HG03139 (cell line): ENCODE measurements at regions not wholly inside any gene's neighbourhood (a gene's known extent, or its start where the extent isn't known, plus 50 kb on each side); places are given as distances from the start of the nearest gene placed in this dataset.
"Not testable (repeated sequence)": the region's sequence is repeated elsewhere in the genome, so short reads cannot be mapped to it uniquely, and the experiment has no call there.

Source experiments
- ATAC-seq: cut with Tn5 transposase; IDR thresholded peaks from one replicate; pipeline ENCODE4 v1.9.1; 2021; ENCODE audit not compliant: unreplicated experiment

DNA sequence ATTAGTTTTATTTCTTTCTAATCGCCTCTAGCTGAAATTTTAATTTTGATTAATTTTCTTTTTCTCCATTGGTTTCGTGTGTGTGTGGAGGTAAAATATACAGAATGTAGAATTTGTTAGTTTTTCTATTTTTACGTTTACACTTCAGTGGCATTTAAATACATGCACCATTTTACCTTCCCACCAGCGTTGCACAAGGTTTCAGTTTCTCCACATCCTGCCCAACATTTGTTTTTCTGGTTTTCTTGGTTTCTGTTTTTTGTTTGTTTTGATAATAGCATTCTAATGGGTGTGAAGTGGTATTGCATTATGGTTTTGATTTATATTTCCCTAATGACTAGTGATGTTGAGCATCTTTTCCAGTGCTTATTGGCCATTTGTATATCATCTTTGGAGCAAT, 871.4 kb upstream of the DEFB115 start:
- not testable (repeated sequence) for ATAC-seq

DNA sequence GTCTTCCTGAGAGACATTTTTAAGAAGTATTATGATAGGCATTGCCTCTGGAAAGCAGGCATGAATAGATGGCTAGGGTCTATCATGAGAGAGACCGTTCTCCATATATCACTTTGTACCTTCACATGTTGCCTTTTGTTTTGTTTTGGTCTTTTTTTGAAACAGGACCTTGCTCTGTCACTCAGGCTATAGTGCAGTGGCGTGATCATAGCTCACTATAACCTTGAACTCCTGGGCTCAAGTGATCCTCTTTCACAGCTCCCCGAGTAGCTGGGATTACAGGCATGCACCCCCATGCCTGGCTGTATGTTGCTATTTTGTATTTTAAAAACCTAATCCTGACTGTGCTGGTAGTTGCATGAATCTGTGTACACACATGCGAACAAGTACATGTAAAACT, 869.6 kb upstream of the DEFB115 start:
- not testable (repeated sequence) for ATAC-seq

- ATAC-seq = not testable (repeated sequence)
Observed at GRCh38 chr20:30393523-30393922, 863.9 kb upstream of the DEFB115 start.

GRCh38 chr20:30397111-30397510, 860.4 kb upstream of the DEFB115 start:
- not testable (repeated sequence) for ATAC-seq

DNA sequence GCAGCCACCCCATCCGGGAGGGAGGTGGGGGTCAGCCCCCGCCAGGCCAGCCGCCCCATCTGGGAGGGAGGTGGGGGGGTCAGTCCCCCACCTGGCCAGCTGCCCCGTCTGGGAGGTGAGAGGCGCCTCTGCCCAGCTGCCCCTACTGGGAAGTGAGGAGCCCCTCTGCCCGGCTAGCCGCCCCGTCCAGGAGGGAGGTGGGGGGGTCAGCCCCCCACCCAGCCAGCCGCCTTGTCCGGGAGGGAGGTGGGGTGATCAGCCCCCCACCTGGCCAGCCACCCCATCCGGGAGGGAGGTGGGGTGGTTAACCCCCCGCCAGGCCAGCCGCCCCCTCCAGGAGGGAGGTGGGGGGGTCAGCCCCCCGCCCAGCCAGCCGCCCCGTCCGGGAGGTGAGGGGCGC, 852.4 kb upstream of the DEFB115 start:
- not testable (repeated sequence) for ATAC-seq

GRCh38 chr20:30405585-30405984, 851.9 kb upstream of the DEFB115 start:
- not testable (repeated sequence) for ATAC-seq

GRCh38 chr20:30406370-30406769, 851.1 kb upstream of the DEFB115 start:
- not testable (repeated sequence) for ATAC-seq

DNA sequence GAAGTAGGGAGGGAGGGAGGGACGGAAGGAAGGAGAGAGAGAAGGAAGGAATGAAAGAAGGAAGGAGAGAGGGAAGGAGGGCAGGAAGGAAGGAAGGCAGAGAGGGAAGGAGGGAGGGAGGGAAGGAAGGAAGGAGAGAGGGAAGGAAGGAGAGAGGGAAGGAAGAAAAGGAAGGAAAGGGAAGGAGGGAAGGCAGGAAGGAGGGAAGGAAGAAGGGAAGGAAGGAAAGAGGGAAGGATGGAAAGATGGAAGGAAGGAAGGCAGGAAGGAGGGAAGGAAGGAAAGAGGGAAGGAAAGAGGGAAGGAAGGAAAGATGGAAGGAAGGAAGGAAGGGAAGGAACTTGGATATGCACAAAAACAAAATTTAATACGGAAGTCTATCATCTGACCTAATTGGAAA, 844.5 kb upstream of the DEFB115 start:
- ATAC-seq = no peak

DNA sequence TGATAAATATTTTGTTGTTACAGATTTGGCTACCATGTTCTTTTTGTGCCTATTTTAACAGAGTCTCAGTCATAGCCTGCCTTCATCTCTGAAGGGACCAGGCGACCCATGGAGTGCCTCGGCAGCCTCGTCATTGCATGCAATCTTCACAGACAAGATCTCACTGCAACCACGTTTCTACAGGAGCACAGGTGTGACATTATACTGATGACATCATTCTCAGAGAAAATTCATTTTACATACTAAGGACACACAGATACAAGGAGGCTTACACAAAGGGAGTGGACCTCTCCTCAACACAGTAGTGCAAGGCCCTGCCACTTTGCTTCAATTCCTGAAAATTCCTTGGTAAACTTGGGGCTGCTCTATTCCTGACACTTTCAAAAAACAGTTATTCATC, 840.1 kb upstream of the DEFB115 start:
- ATAC-seq = not testable (repeated sequence)

GRCh38 chr20:30418378-30418777, 839.1 kb upstream of the DEFB115 start:
- not testable (repeated sequence) for ATAC-seq

GRCh38 chr20:30419466-30419865, 838.0 kb upstream of the DEFB115 start:
- ATAC-seq = no peak

GRCh38 chr20:30419871-30420420, 837.5 kb upstream of the DEFB115 start:
- not testable (repeated sequence) for ATAC-seq
